GM12872 (cell line): ENCODE measurements at regions not wholly inside any gene's neighbourhood (a gene's known extent, or its start where the extent isn't known, plus 50 kb on each side); places are given as distances from the start of the nearest gene placed in this dataset.

ENCODE experiments used
- CTCF ChIP-seq: IDR thresholded peaks from 3 replicates; pipeline ENCODE4 v1.5.1; 2011; ENCODE audit warnings: low read depth, mild to moderate bottlenecking, low read length, moderate library complexity; ENCODE audit not compliant: insufficient read depth

- TF ChIP-seq CTCF, result no peak
Observed at GRCh38 chr7:41847606-41848005, 144.7 kb upstream of the INHBA start.

- no peak for TF ChIP-seq CTCF
Observed at GRCh38 chr7:41847151-41847550, 144.3 kb upstream of the INHBA start.

GRCh38 chr7:41842956-41843355 lies 140.1 kb upstream of the INHBA start:
- TF ChIP-seq CTCF, result no peak

- TF ChIP-seq CTCF, result no peak
Observed at GRCh38 chr7:41837916-41838315, 135.0 kb upstream of the INHBA start.

- no peak for TF ChIP-seq CTCF
Observed at GRCh38 chr7:41835976-41836530, 133.2 kb upstream of the INHBA start.

- no peak for TF ChIP-seq CTCF
Observed at GRCh38 chr7:41834805-41835694, 132.2 kb upstream of the INHBA start.

- TF ChIP-seq CTCF, result no peak
Observed at GRCh38 chr7:41832941-41833340, 130.1 kb upstream of the INHBA start.
